Astrocyte (in vitro differentiated cells and primary cell): ENCODE measurements at regions not wholly inside any gene's neighbourhood (a gene's known extent, or its start where the extent isn't known, plus 50 kb on each side); places are given as distances from the start of the nearest gene placed in this dataset.

ENCODE experiments used
- DNase-seq: peaks from one replicate; pipeline ENCODE4 v3.0.0-alpha.2; 2010; ENCODE audit warnings: low read depth
- FAIRE-seq: peaks from 2 replicates; lab custom pipeline; 2011; peaks lifted over from hg19 to GRCh38; lab: Jason Lieb, UNC
- H2AFZ ChIP-seq: 2 replicates; pipeline ENCODE4 v1.6.0; 2012; ENCODE audit warnings: low read depth, low read length, inconsistent platforms
- H3K27ac ChIP-seq: 2 replicates; pipeline ENCODE4 v1.5.1; 2011; ENCODE audit warnings: low read depth, low read length, inconsistent platforms
- H3K27me3 ChIP-seq: 2 replicates; pipeline ENCODE4 v1.6.0; 2011; ENCODE audit warnings: low read length, inconsistent platforms; ENCODE audit not compliant: insufficient read depth
- H3K36me3 ChIP-seq: 2 replicates; pipeline ENCODE4 v1.5.1; 2011; ENCODE audit warnings: low read length, inconsistent platforms; ENCODE audit not compliant: insufficient read depth
- H3K4me1 ChIP-seq: 2 replicates; pipeline ENCODE4 v1.5.1; 2011; ENCODE audit warnings: low read length, inconsistent platforms; ENCODE audit not compliant: insufficient read depth
- H3K4me2 ChIP-seq: 2 replicates; pipeline ENCODE4 v1.6.0; 2012; ENCODE audit warnings: low read length, inconsistent platforms
- H3K4me3 ChIP-seq: 2 replicates; pipeline ENCODE4 v1.5.1; 2011; ENCODE audit warnings: low read depth, mild to moderate bottlenecking, low read length, inconsistent platforms; ENCODE audit not compliant: insufficient read depth
- H3K79me2 ChIP-seq: 2 replicates; pipeline ENCODE4 v1.6.0; 2012; ENCODE audit warnings: mild to moderate bottlenecking, low read length, inconsistent platforms; ENCODE audit not compliant: insufficient read depth
- H3K9ac ChIP-seq: 2 replicates; pipeline ENCODE4 v1.6.0; 2012; ENCODE audit warnings: mild to moderate bottlenecking, low read length, inconsistent platforms
- H3K9me3 ChIP-seq: 2 replicates; pipeline ENCODE4 v1.5.1; 2012; ENCODE audit warnings: low read depth, mild to moderate bottlenecking, low read length, inconsistent platforms; ENCODE audit not compliant: insufficient read depth
- H4K20me1 ChIP-seq: 2 replicates; pipeline ENCODE4 v1.6.0; 2012; ENCODE audit warnings: low read length, inconsistent platforms; ENCODE audit not compliant: insufficient read depth
- H3K27ac Mint-ChIP-seq: one replicate; pipeline ENCODE4 v1.8.0; 2021; ENCODE audit warnings: mild to moderate bottlenecking, mixed read lengths; ENCODE audit not compliant: unreplicated experiment
- H3K27me3 Mint-ChIP-seq: one replicate; pipeline ENCODE4 v1.8.0; 2021; ENCODE audit warnings: low read depth, mixed read lengths; ENCODE audit not compliant: unreplicated experiment
- H3K36me3 Mint-ChIP-seq: one replicate; pipeline ENCODE4 v1.8.0; 2021; ENCODE audit warnings: low read depth, mixed read lengths; ENCODE audit not compliant: unreplicated experiment
- H3K4me1 Mint-ChIP-seq: one replicate; pipeline ENCODE4 v1.8.0; 2021; ENCODE audit warnings: low read depth, mixed read lengths; ENCODE audit not compliant: unreplicated experiment
- H3K4me3 Mint-ChIP-seq: one replicate; pipeline ENCODE4 v1.8.0; 2021; ENCODE audit warnings: mild to moderate bottlenecking, moderate library complexity, mixed read lengths; ENCODE audit not compliant: unreplicated experiment
- H3K9me3 Mint-ChIP-seq: one replicate; pipeline ENCODE4 v1.8.0; 2021; ENCODE audit warnings: mild to moderate bottlenecking, mixed read lengths; ENCODE audit not compliant: unreplicated experiment
- CTCF ChIP-seq: IDR thresholded peaks from 2 replicates; pipeline ENCODE4 v1.5.1; 2011; ENCODE audit warnings: low read depth, mild to moderate bottlenecking, inconsistent platforms, low read length, moderate library complexity; ENCODE audit not compliant: insufficient read depth
- EZH2 ChIP-seq: IDR thresholded peaks from 2 replicates; pipeline ENCODE4 v1.6.1; 2012; ENCODE audit warnings: mild to moderate bottlenecking, low read length, inconsistent platforms; ENCODE audit not compliant: insufficient read depth

GRCh38 chr9:119739476-119739875 lies 370.2 kb upstream of the BRINP1 start:
- Histone ChIP-seq H3K27me3 (no peaks in the 10 kb centered on the region), H3K4me1 (no peaks in the 10 kb centered on the region), H3K4me3 (no peak overlapping the region), H2AFZ (no peak overlapping the region), H3K4me2 (no peak overlapping the region), H4K20me1 (no peaks in the 10 kb centered on the region), H3K36me3 (no peaks in the 10 kb centered on the region), H3K79me2 (no peaks in the 10 kb centered on the region), H3K27ac (no peak overlapping the region), H3K9me3 (no peaks in the 10 kb centered on the region), H3K9ac (no peak overlapping the region)
- Mint-ChIP-seq H3K4me1 (peaks cover 2% of the 10 kb centered on the region), H3K27ac (no peak overlapping the region), H3K4me3 (no peak overlapping the region), H3K9me3 (peaks cover 3% of the 10 kb centered on the region), H3K27me3 (peaks cover 2% of the 10 kb centered on the region), H3K36me3 (no peaks in the 10 kb centered on the region)
- no peak for DNase-seq
- TF ChIP-seq CTCF (no peak), EZH2 (no peak)
- FAIRE-seq, result no peak

GRCh38 chr9:119736491-119737454 lies 367.5 kb upstream of the BRINP1 start:
- H3K4me1 ChIP-seq, result no peaks in the 10 kb centered on the region
- no peak for DNase-seq
- no peak overlapping the region for H3K4me2 ChIP-seq
- no peak overlapping the region for H3K27ac Mint-ChIP-seq
- H3K27me3 ChIP-seq, result no peaks in the 10 kb centered on the region
- H3K27me3 Mint-ChIP-seq, result peaks cover 2% of the 10 kb centered on the region
- H3K36me3 ChIP-seq, result no peaks in the 10 kb centered on the region
- H3K9me3 ChIP-seq, result no peaks in the 10 kb centered on the region
- no peaks in the 10 kb centered on the region for H4K20me1 ChIP-seq
- no peak overlapping the region for H3K9ac ChIP-seq
- no peak overlapping the region for H2AFZ ChIP-seq
- H3K27ac ChIP-seq, result no peak overlapping the region
- FAIRE-seq, result no peak
- H3K79me2 ChIP-seq, result no peaks in the 10 kb centered on the region
- H3K36me3 Mint-ChIP-seq, result no peaks in the 10 kb centered on the region
- H3K4me1 Mint-ChIP-seq, result peaks cover 2% of the 10 kb centered on the region
- no peak overlapping the region for H3K4me3 ChIP-seq
- H3K4me3 Mint-ChIP-seq, result no peak overlapping the region
- peaks cover 2% of the 10 kb centered on the region for H3K9me3 Mint-ChIP-seq
- no peak for TF ChIP-seq EZH2
- TF ChIP-seq CTCF, result no peak

GRCh38 chr9:119727988-119728387 lies 358.8 kb upstream of the BRINP1 start:
- no peaks in the 10 kb centered on the region for H3K36me3 ChIP-seq
- Mint-ChIP-seq H3K36me3 (no peaks in the 10 kb centered on the region), H3K9me3 (peaks cover 2% of the 10 kb centered on the region), H3K4me1 (no peaks in the 10 kb centered on the region), H3K27ac (no peak overlapping the region), H3K4me3 (no peak overlapping the region), H3K27me3 (peaks cover 3% of the 10 kb centered on the region)
- H3K79me2 ChIP-seq, result no peaks in the 10 kb centered on the region
- no peak for DNase-seq
- H3K9me3 ChIP-seq, result no peaks in the 10 kb centered on the region
- no peak overlapping the region for H3K27ac ChIP-seq
- H3K4me3 ChIP-seq, result no peak overlapping the region
- H4K20me1 ChIP-seq, result no peaks in the 10 kb centered on the region
- FAIRE-seq, result no peak
- TF ChIP-seq EZH2, result no peak
- TF ChIP-seq CTCF, result no peak
- no peak overlapping the region for H3K9ac ChIP-seq
- no peaks in the 10 kb centered on the region for H3K27me3 ChIP-seq
- no peaks in the 10 kb centered on the region for H3K4me1 ChIP-seq
- no peak overlapping the region for H2AFZ ChIP-seq
- H3K4me2 ChIP-seq, result no peak overlapping the region
